Kidney capillary endothelial cell (primary cell): ENCODE measurements at regions not wholly inside any gene's neighbourhood (a gene's known extent, or its start where the extent isn't known, plus 50 kb on each side); places are given as distances from the start of the nearest gene placed in this dataset.
"Not testable (repeated sequence)": the region's sequence is repeated elsewhere in the genome, so short reads cannot be mapped to it uniquely, and the experiment has no call there.

ENCODE experiments used
- DNase-seq: peaks from one replicate; pipeline ENCODE4 v3.0.0-alpha.2; 2018; ENCODE audit warnings: low spot score

DNA sequence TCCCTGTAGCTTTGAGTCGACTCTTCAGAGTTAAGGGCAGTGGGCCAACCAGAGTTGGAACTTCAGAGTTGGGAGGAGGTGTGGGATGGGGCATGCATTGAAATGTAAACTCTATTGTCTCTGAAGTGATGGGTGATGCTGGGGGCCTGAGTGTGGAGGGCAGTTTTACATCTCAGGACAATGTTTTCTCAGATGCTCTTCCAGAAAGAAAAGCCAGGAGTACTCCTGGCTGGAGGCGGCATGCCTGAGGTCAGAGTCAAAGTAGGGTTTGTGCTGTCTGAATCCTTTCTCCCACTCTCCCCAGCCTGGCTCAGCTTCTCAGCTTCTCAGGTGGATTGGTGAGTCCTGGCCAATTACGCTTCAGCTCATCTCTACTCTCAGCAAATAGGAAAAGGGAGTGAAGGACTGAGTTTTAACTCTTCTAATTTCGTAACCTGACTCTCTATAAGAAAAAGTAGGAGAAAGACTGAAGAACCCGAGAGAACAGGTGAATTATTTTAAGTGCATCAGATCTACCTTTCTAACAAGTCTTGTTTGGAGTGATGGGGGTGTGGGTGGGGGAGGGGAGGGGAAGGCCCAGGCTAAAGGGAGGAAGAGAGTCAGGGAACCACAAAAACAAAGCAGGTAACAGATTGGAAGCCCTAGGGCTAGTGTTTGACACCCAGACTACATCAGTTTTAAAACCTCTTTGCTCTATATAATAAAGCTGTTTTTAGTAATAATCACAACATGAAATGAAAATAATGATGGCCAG, 107.5 kb upstream of the PELI1 start:
- DNase-seq, result no peak

DNA sequence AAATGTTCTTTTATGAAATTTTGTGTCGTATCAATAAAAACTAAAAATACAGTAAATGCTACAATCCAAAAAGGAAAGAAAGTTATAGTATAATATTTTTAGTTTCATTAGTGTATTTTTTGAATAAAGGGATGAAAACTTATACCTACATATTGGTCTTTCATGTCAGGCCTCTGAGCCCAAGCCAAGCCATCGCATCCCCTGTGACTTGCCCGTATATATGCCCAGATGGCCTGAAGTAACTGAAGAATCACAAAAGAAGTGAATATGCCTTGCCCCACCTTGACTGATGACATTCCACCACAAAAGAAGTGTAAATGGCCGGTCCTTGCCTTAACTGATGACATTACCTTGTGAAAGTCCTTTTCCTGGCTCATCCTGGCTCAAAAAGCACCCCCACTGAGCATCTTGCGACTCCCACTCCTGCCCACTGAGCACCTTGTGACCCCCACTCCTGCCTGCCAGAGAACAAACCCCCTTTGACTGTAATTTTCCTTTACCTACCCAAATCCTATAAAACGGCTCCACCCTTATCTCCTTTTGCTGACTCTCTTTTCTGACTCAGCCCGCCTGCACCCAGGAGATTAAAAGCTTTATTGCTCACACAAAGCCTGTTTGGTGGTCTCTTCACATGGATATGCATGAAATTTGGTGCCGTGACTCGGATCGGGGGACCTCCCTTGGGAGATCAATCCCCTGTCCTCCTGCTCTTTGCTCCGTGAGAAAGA, 108.2 kb upstream of the PELI1 start:
- DNase-seq, result not testable (repeated sequence)

DNA sequence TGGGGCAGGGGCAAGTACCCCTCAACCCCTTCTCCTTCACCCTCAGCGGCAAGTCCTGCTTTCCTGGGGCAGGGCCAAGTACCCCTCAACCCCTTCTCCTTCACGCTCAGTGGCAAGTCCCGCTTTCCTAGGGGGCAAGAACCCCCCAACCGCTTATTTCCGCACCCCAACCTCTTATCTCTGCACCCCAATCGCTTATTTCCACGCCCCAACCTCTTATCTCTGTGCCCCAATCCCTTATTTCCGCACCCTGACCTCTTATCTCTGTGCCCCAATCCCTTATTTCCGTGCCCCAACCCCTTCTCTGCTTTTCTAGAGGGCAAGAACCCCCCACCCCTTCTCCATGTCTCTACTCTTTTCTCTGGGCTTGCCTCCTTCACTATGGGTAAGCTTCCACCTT, 109.2 kb upstream of the PELI1 start:
- DNase-seq, result not testable (repeated sequence)

DNA sequence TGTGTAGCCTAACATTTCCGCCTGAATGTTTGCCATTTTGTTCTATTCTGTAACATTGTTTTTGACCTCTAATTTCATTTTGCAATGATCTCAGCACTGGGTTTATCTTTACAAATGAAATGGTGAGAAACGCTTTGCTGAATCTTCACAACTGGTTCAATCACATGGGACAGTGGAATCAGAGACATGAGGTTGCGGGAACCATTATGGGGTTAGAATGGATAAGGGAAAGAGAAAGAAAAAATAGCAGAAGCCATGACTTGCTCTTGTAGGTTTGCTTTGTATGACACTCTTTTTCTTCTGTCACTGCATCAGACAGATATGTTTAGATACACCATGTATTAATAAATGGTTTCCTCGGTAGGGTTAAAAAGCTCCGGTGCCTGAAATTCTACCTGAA, 114.3 kb upstream of the PELI1 start:
- DNase-seq, result no peak

DNA sequence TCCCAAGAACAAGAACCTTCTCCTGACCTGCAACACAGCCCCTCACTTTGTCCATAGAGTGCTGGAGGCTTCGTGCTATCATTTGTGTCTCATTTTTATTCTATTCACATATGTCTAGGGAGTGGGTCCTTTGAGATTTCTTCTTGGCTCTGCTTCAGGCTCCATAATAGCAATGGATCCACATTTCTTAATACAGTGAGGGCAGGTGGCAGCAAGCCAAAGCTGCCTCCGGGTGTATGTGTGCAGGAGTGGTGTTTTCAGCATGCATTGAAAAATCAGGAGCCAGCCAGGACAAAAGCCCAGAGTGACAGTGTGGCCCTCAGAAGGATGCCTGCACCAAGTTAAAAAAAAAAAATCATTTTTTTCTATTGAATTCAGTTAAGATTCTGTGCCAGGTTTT, 115.1 kb upstream of the PELI1 start:
- no peak for DNase-seq

DNA sequence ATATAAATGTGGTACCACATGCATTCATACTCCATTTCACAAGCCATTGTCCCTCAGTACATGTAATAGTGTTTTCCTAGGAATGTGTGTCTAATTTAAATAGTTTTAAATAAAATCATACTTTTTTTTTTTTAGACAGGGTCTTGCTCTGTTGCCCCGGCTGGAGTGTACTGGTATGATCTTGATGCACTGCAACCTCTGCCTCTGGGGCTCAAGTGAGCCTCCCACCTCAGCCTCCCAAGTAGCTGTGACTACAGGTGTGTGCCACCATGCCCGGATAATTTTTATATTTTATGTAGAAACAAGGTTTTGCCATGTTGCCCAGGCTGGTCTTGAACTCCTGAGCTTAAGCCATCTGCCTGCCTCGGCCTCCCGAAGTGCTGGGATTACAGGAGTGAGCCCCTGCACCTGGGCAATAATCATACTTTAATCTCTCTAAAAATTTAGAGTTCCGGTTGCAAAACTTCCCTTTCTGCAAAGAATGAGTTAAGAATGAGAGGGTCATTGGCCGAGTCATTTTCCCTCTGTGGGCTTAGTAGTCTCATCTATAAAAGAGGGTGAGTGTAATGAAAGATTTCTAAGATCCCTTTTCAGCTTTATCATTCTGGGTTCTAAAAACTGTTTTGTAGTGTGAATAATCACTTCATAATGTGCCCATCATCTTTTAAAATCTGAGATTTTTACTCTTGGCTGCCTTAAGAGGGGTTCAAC, 116.0 kb upstream of the PELI1 start:
- DNase-seq, result no peak

DNA sequence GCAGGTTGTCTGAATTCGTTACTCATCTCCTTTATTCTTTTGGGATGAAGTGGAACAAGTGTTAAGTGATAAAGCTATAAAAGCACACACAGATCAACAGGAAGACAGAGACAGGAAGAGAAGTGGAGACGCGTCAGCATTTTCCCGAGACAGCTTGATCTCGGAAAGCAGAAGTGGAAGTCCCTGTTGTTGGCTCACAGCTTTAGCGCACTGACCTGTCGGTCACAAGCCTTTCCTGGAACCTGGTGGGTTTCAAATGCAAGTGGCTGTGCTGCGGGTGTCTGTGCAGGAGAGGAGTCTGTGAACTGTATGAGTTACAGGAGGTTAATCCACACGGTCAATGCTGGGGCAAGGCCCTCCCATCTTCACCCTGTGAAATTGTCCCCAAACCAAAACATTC, 116.6 kb upstream of the PELI1 start:
- DNase-seq, result peak; percentile 68

DNA sequence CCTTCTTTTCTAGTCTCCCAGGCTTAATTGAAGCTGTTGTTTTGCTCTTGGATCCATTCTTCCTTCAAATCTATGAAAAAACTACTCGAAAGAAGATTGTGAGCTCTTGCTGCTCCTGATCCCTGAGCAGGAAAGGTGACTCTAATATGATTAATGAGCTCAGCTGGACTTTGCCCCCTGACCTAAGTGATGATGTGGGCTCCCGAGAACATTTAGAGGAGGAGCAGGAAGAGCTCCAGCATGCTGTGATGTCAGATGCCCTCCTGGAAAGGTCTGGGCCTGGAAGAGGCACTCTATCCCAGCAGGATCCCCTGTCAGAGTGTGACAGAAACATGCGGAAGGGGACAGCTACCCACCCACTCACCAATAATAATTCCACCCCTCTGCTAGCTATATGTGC, 117.9 kb upstream of the PELI1 start:
- DNase-seq, result peak; percentile 84

DNA sequence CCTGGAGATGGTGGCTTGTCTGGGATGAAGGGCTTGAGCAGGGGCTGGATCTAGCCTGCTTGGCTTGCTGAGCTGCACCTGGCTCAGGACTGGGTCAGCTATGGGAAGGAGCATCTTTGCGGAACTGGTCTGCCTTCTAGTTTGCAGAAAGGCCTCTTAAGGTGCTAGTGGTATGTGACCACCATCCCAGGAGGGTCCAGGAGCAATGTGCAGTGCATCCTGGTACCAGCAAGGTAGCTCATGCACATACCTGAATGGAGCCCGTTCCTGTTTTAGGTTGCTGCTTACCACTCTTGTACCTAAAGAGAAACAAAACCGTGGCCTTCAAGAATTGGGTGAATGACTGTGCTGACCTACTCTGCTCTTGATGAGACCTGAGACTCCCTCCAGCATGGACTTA, 118.6 kb upstream of the PELI1 start:
- DNase-seq, result no peak

DNA sequence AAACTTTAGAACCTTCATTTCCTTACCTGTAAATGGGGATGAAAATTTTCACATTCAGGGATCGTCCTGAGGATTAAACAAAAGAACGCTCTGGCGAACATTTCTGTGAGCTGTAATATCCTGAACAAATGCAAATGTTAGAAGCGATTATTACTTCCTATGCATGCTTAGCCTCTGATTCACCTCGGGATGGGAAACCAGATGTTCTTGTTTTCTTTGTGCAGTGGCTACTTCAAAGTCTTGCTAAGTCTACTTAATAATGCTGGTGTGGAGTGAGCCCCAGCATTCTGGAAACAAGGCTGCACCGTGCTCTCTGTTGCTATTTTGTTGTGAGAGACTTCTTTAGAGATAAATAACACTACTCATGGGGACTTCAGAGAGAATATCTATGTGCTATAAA, 119.1 kb upstream of the PELI1 start:
- DNase-seq, result peak; percentile 90

DNA sequence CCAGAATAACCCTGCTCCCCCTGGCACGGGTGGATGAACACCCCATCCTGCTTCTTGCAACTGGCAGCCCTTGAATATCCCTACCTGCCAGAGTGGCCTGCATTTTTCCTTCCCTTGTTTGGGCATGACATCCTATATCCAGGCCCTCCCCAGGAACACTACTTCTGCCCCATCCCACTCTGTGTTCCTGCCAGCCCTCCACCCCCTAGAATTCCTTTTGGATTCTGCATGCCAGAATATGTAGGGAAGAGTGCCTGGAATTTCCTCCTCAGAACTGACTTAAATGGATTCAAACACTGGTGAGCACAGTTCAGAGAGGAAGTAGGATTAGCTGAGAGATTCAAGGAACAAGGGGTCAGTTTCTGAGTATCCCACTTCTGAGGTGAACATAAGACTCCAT, 123.5 kb upstream of the PELI1 start:
- no peak for DNase-seq

DNA sequence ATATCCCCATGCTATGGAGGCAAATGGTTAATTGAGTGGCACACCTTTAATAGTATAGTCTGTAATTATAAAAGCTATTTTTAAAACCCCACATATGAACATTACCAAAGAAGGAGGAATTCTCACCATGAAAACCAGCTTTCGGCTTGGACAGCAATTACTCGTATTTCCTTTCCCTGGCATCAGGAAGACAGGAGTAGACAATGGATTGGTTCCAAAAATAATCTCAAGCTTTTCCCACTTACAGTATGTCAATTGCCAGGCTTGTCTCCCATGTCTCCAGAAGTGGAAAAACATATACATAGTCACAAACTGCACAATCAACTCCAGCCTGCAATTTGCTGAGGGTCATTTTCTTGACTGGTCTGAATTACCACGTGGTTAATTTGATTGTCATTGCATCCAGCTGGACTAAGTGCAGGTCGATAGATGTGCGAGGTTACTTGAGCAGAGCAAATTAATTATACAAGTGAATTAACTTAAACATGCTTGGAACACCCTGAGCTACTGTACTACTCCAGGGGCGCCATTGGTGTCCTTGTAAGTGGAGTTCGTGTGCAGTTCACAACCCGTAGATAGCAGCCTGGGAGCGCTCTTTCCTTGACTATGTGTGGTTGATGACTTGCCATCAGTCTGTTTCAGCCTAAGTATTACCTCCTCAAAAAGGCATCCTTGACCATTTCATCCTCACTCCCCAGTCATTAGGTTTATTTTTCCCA, 124.3 kb upstream of the PELI1 start:
- DNase-seq, result no peak

DNA sequence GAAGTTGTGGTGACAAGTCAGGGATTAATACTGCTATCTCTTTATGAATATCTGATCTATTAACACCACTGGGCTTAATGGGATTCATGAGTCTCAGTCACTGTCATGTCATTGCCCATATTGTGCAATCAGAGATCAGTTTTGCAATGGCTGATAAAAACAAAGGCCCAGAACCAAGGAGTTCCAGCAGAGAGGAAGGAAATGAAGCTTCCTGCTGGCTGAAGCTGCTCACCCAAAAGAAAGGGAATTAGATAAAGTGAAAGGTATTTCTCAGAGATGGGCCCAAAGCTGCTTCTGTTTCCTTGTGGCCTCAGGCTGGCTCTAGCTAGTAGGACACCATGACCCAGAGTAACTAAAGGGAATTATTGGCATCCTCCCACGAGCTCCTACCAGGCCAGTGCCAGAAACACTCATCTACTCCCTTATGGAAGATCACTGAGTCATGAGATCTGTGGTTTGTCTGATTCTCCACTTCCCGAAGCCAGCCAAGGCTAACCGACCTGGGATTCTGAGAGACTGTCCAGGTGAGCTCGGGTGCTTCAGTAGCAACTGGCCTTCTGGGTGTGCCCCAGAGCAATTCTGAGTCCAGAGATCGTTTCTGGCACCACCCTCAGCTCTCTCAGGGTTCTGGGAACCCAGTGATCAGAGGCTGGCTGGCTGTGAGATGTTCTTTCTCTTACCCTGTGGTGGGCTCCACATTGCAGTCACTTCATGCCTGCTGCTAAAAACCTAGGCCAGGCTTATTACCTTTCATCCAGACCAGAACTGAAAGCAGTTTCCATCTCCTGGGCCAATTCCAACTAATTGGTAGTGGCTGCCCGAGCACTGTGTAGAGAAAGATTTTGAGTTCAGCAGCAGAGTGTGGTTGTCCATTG, 129.5 kb upstream of the PELI1 start:
- peak; percentile 70 for DNase-seq

DNA sequence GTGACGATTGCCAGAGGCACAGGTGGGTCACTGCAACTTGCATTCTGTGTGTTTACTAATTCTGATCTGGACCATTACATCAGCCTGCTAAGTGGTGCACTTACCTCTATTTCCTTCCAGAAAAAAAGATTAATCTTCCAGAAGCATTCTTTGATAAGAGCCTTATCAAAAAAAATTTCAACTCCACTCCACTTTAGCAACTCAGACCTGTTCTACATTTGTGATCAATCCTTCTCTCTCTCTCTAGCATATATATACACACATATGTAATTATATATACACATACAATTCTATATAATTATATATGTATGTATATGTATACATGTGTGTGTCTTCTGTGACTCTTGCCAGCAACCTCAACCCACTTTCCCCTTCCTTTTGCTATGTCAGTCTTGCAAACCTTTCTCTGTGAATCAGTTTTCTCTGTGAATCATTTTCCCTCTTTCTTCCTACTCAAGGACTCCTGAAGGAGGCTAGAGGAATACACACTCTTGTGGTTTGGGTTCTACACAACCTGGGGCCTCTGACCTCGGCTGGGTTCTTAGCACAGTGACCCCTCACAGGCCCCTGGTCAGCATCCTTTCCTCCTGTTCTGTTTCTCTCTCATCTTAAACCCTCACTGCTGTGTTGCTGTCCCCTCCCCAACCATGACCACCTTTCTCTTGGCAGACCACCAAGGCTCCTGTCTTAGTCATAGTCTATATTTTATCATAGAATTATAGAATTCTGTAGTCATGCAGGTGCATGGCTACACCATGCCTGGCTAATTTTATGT, 130.4 kb upstream of the PELI1 start:
- DNase-seq, result no peak

DNA sequence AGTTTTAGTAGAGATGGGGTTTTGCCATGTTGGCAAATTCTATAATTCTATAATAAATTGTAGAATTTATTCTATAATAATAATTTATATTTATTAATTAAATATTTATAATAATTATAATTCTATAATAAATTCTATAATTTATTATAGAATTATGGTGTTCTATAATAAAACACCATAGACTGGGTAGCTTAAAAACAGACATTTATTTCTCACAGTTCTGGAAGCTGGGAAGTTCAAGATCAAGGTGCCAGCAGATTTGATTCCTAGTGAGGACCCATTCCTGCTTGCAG, 130.9 kb upstream of the PELI1 start:
- DNase-seq, result no peak

DNA sequence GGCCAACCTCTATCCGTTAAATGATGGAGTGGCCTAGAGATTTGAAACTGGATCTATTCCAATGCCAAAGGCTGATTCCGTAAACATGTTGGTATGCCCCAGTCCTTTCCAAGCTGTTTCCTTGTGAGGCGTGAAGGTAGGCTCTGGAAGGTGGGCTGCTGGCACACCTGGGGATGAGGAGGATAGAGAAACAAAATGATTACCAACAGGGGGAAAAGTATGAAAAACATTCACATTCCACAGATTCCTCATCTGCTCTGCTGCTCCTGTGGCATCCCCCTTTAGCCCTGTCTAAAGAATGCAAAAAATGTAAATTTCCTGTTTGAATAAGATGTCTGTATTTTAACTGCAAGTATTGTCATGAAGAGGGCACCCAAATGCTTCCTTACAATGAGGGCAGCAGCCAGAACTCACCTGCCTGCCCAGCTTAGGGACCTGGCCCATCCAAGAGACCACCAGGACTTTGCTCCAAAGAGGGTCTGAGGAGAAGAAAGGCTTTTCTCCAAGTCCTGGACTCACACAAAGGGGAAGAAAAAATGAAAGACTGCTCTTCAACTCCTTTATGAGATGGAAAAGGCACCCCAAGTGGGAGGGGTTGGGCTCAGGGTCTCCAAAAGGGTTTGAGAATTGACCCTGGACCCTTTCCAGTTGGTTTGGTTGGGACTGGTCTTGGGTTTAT, 132.3 kb upstream of the PELI1 start:
- no peak for DNase-seq

DNA sequence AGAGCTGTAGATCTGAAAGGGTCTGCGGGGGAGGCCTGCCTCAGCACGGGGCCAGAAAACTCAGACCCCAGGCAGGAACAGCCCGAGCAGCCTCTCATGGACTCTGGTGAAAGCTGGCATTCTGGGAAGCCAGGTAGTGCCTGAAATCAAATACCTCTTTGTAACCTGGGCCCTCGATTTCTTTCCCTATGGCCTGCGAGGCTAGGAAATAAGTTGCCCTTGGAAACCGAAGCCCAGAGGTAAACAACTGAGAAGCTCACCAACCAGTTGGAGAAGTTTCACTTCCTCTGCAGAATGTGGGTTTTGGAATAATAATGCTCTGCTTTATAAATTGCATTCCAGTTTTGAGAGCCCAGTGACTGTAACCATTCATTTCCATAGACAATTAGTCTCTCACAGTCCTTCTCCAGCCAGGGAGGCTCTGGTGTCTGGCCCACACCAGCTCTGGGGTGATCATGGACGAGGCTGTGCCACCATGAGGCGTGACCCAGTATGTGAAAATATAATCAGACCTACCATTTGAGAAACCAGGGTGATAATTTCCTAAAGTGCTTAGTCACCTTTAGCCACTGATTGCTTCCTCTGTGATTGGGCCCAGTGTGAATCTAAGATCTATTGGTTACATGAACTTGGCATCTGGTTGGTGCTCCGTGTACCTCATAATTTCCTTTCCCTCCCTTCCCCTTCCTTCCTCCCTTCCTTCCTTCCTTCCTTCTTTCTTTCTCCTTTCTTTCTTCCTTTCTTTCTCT, 133.1 kb upstream of the PELI1 start:
- DNase-seq, result no peak

DNA sequence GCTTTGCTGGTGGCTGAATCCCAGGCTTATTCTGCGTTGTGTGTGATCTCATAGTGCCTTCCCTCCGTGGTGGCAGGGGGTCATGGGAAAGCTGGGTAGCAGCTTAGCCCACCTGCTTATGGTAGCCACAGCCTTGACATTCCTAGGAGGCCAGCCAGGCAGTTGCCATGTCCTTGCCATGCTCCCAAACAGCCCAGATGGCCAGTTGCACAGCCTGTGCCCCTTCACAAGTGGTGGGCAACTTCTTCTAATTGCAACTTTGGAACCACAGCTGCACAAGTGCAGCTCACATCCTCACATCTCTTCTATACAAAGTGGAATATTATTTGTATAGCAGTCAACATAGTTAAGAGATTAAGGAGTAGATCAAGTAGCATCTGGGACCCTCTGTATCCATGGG, 136.6 kb upstream of the PELI1 start:
- DNase-seq, result not testable (repeated sequence)

DNA sequence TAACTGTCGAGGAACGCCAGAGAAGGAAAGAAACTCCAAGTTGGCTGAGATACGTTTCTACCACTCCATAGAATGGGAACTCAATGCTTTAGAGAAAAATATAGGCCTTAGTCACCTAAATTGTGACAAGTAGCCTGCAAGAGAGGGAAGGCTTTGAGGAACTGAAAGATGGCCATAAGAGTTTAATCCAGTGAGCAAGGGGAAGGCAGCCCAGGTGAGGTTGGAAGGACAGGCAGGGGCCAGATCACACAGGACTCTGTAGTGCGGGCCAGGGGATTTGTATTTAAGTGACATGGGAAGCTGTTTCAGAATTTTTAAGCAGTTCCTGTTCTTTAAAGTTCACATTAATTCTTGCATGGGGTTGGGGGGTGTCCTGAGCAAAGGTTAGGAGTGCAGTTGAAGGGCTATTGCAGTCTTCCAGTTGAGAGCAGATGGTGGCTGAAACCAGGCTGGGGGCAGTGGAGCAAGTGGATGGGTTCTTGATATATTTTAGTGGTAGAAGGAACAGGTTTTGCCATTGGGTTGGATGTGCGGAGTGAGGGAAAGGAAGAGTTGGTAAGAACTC, 138.9 kb upstream of the PELI1 start:
- DNase-seq, result no peak
